Smooth muscle cell (in vitro differentiated cells): ENCODE measurements at regions not wholly inside any gene's neighbourhood (a gene's known extent, or its start where the extent isn't known, plus 50 kb on each side); places are given as distances from the start of the nearest gene placed in this dataset.

ENCODE experiments used
- DNase-seq: peaks from one replicate; lab custom pipeline; 2025; ENCODE audit not compliant: unreplicated experiment; lab: John Stamatoyannopoulos, UW
- H2AFZ ChIP-seq: fragments of 200-600 bp; sonication (generic); 2 replicates; pipeline ENCODE4 v1.6.0; 2016; ENCODE audit warnings: antibody characterized with exemption, low read depth, mild to moderate bottlenecking
- H3F3A ChIP-seq: fragments of 200-600 bp; sonication (generic); 2 replicates; pipeline ENCODE4 v1.6.0; 2017; ENCODE audit warnings: antibody characterized with exemption, low read depth
- H3K27ac ChIP-seq: fragments of 200-600 bp; sonication (generic); 2 replicates; pipeline ENCODE4 v1.5.1; 2016; ENCODE audit warnings: low read depth, mild to moderate bottlenecking
- H3K27me3 ChIP-seq: fragments of 200-600 bp; sonication (generic); 2 replicates; pipeline ENCODE4 v1.6.1; 2016; ENCODE audit warnings: low read depth, mild to moderate bottlenecking
- H3K36me3 ChIP-seq: fragments of 200-600 bp; sonication (generic); 2 replicates; pipeline ENCODE4 v1.5.1; 2016; ENCODE audit warnings: low read depth
- H3K4me1 ChIP-seq: fragments of 200-600 bp; sonication (generic); 2 replicates; pipeline ENCODE4 v1.5.1; 2016; ENCODE audit warnings: low read depth
- H3K4me2 ChIP-seq: fragments of 200-600 bp; sonication (generic); 2 replicates; pipeline ENCODE4 v1.6.0; 2016; ENCODE audit warnings: mild to moderate bottlenecking
- H3K4me3 ChIP-seq: fragments of 200-600 bp; sonication (generic); 2 replicates; pipeline ENCODE4 v1.5.1; 2016; ENCODE audit warnings: mild to moderate bottlenecking
- H3K79me2 ChIP-seq: fragments of 200-600 bp; sonication (generic); 2 replicates; pipeline ENCODE4 v1.6.0; 2016; ENCODE audit warnings: low read depth, mild to moderate bottlenecking
- H3K9ac ChIP-seq: fragments of 200-600 bp; sonication (generic); 2 replicates; pipeline ENCODE4 v1.6.0; 2016; ENCODE audit warnings: low read depth
- H3K9me3 ChIP-seq: fragments of 200-600 bp; sonication (generic); replicated peaks from 2 replicates; pipeline ENCODE4 v1.5.1; 2016; ENCODE audit warnings: low read depth
- H4K20me1 ChIP-seq: fragments of 200-600 bp; sonication (generic); 2 replicates; pipeline ENCODE4 v1.6.0; 2016; ENCODE audit warnings: low read depth
- CTCF ChIP-seq: fragments of 200-600 bp; sonication (generic); IDR thresholded peaks from 2 replicates; pipeline ENCODE4 v1.5.1; 2017; ENCODE audit warnings: borderline replicate concordance, mild to moderate bottlenecking, antibody characterized with exemption; ENCODE audit not compliant: insufficient read depth, poor library complexity, severe bottlenecking
- WGBS: methylation state at CpG from one replicate; pipeline ENCODE4 v1.1.7; 2016; ENCODE audit warnings: low lambda C conversion rate; 5-methylcytosine and 5-hydroxymethylcytosine counted together

GRCh38 chr20:12210591-12210990 lies 292.9 kb downstream of the BTBD3 start:
- 87% methylated on average over 3 of the region's 3 CpGs for WGBS
- no peak overlapping the region for H3K9ac ChIP-seq
- no peak for DNase-seq
- no peaks in the 10 kb centered on the region for H3K27me3 ChIP-seq
- H3K9me3 ChIP-seq, result no peaks in the 10 kb centered on the region
- H3K36me3 ChIP-seq, result no peaks in the 10 kb centered on the region
- TF ChIP-seq CTCF, result no peak
- no peak overlapping the region for H3K4me2 ChIP-seq
- no peaks in the 10 kb centered on the region for H3K79me2 ChIP-seq
- no peaks in the 10 kb centered on the region for H4K20me1 ChIP-seq
- no peak overlapping the region for H3K27ac ChIP-seq
- no peak overlapping the region for H2AFZ ChIP-seq
- H3F3A ChIP-seq, result no peaks in the 10 kb centered on the region
- H3K4me1 ChIP-seq, result no peaks in the 10 kb centered on the region
- H3K4me3 ChIP-seq, result no peak overlapping the region

- H3K9me3 ChIP-seq, result no peaks in the 10 kb centered on the region
- 86% methylated on average over 4 of the region's 4 CpGs for WGBS
- no peaks in the 10 kb centered on the region for H4K20me1 ChIP-seq
- DNase-seq, result no peak
- H3K79me2 ChIP-seq, result no peaks in the 10 kb centered on the region
- no peak overlapping the region for H3K4me2 ChIP-seq
- H3F3A ChIP-seq, result no peaks in the 10 kb centered on the region
- H3K36me3 ChIP-seq, result no peaks in the 10 kb centered on the region
- no peak overlapping the region for H3K9ac ChIP-seq
- no peak overlapping the region for H2AFZ ChIP-seq
- no peaks in the 10 kb centered on the region for H3K4me1 ChIP-seq
- no peak overlapping the region for H3K4me3 ChIP-seq
- no peak overlapping the region for H3K27ac ChIP-seq
- no peaks in the 10 kb centered on the region for H3K27me3 ChIP-seq
- no peak for TF ChIP-seq CTCF
Measured at GRCh38 chr20:12211361-12211760, 293.7 kb downstream of the BTBD3 start.

GRCh38 chr20:12217382-12217781 lies 299.7 kb downstream of the BTBD3 start:
- no peak overlapping the region for H3K4me3 ChIP-seq
- H3K27ac ChIP-seq, result no peak overlapping the region
- no peaks in the 10 kb centered on the region for H3F3A ChIP-seq
- no peaks in the 10 kb centered on the region for H3K9me3 ChIP-seq
- TF ChIP-seq CTCF, result no peak
- no peaks in the 10 kb centered on the region for H3K4me1 ChIP-seq
- H4K20me1 ChIP-seq, result no peaks in the 10 kb centered on the region
- DNase-seq, result no peak
- H2AFZ ChIP-seq, result no peak overlapping the region
- no peak overlapping the region for H3K4me2 ChIP-seq
- H3K79me2 ChIP-seq, result no peaks in the 10 kb centered on the region
- no peaks in the 10 kb centered on the region for H3K36me3 ChIP-seq
- no peak overlapping the region for H3K9ac ChIP-seq
- H3K27me3 ChIP-seq, result no peaks in the 10 kb centered on the region

GRCh38 chr20:12219798-12220197 lies 302.1 kb downstream of the BTBD3 start:
- Histone ChIP-seq H4K20me1 (no peaks in the 10 kb centered on the region), H3F3A (no peaks in the 10 kb centered on the region), H3K9me3 (no peaks in the 10 kb centered on the region), H3K4me1 (no peaks in the 10 kb centered on the region), H3K9ac (no peak overlapping the region), H3K27me3 (no peaks in the 10 kb centered on the region), H3K4me2 (no peak overlapping the region), H3K79me2 (no peaks in the 10 kb centered on the region), H2AFZ (peak overlapping the region; percentile 50), H3K36me3 (no peaks in the 10 kb centered on the region), H3K4me3 (no peak overlapping the region), H3K27ac (no peak overlapping the region)
- TF ChIP-seq CTCF, result no peak
- WGBS, result 88% methylated on average over 2 of the region's 2 CpGs
- DNase-seq, result no peak
